ENCODE measurements at regions not wholly inside any gene's neighbourhood (a gene's known extent, or its start where the extent isn't known, plus 50 kb on each side); places are given as distances from the start of the nearest gene placed in this dataset.

- no peak for DNase-seq (ENCODE audit: low read depth)
Observed at GRCh38 chrX:49773993-49774392, 55.1 kb upstream of the PAGE4 start.

- DNase-seq (ENCODE audit: low read depth) = no peak
Observed at GRCh38 chrX:49767236-49767635, 61.9 kb upstream of the PAGE4 start.

DNA sequence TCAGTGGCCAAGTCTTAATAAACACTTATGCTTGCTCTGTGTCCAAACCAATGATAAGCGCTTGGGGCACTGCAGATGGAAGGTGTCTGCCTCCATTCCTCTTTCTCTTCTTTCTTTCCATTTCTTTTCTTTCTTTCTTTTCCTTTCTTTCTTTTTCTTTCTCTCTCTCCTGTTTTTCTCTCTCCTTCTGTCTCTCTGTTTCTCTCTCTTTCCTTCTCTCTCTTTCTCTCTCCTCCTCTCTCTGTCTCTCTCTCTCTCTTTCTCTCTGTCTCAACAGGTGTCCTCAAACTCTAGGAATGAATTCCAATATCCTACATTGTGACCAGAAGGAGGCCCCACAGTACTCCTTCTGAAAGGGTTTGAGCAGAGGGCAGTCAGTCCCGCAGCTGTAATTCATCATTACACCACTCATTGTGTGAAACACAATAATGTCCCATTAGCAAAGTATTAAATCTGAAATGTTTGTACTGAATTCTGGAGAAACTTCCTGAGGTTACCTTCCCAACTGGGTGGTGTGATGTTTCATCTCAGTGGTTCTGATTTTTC lies 66.5 kb upstream of the PAGE1 start:
- no peak for DNase-seq (ENCODE audit: low read depth)

- DNase-seq (ENCODE audit: low read depth) = no peak
Observed at GRCh38 chrX:49761481-49761880, 65.7 kb upstream of the PAGE1 start.

- no peak for DNase-seq (ENCODE audit: low read depth)
Observed at GRCh38 chrX:49760290-49760890, 64.6 kb upstream of the PAGE1 start.

- no peak for DNase-seq (ENCODE audit: low read depth)
Observed at GRCh38 chrX:49756692-49757091, 60.9 kb upstream of the PAGE1 start.

DNA sequence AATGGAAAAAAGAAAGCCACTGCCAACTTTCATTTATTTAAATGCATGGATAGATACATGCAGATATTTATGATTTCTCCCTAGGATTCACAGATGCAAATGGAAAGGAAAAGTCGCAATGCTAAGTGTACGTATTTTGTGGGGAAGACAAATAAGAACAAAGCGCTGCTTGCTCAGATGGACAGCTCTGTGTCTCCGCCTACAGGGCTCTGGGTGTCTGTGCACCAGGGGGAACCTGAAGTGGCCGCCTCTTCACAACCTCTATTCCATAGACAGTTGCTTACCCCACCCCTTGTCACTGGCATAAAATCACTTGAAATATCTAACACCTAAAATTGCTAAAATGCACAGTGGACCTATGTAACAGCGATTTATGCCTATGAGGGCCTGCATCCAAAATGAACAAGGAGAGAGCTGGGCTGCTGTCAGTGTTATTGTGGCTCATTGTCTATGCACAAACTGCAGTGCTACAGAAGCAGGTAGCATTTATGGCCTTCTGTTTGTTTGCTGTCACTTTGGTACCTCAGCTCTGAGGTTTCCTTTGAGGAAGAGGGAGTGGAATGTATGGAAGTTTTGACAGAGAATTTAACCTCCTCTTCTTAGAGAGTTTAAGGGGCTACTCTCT lies 58.6 kb upstream of the PAGE1 start:
- peak; percentile 13 for DNase-seq (ENCODE audit: low read depth)

- DNase-seq (ENCODE audit: low read depth) = no peak
Observed at GRCh38 chrX:49753691-49754090, 57.9 kb upstream of the PAGE1 start.

- no peak for DNase-seq (ENCODE audit: low read depth)
Observed at GRCh38 chrX:49748211-49748956, 52.6 kb upstream of the PAGE1 start.

DNA sequence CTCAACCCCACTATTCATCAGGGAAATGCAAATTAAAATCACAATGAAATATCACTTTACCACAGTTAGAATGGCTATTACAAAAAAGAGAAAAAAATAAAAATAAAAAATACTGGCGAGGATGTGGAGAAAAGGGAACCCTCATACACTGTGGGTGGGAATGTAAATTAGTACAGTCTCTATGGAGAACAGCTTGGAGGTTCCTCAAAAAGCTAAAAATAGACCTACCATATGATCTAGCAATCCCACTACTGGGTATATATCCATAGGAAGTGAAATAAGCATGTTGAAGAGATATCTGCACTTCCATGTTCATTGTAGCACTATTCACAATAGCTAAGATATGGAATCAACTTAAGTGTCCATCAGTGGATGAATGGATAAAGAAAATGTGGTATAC lies 50.5 kb upstream of the PAGE1 start:
- no peak for DNase-seq (ENCODE audit: low read depth)

Measured in stimulated activated CD8-positive, alpha-beta memory T cell treated with anti-CD3 and anti-CD28 coated beads, Interleukin-12 subunit alpha, Interleukin-12 subunit beta, amount 100 ng/mL, for 1 hour (primary cell).